Erythroblast (primary cell): ENCODE measurements at regions not wholly inside any gene's neighbourhood (a gene's known extent, or its start where the extent isn't known, plus 50 kb on each side); places are given as distances from the start of the nearest gene placed in this dataset.

ENCODE experiments used
- GATA1 ChIP-seq: IDR thresholded peaks from 2 replicates; pipeline ENCODE4 v1.6.1; 2011; ENCODE audit warnings: low read depth, mild to moderate bottlenecking, control low read depth, low read length, moderate library complexity
- POLR2A ChIP-seq: IDR thresholded peaks from 2 replicates; pipeline ENCODE4 v1.6.1; 2011; ENCODE audit warnings: mild to moderate bottlenecking, low read length

DNA sequence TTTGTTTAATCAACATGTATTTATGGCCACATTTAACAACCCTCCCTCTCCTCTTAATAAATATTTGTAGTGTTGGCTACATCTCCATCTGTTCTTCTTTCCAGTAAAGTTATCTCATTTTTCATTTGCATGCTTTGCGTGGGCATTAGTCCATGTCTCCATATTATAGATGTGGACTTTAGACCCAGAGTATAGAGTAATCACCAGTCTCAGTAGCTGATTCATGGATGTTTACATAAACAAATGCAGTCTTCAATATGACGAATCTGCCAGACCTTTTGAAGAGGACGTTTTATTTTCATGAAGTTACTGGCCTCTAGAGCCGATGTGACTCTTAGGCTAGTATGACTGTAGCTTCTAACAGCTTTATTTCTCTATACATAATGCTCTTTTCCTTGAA lies 1546.2 kb downstream of the OLFM4 start:
- TF ChIP-seq POLR2A, result no peak
- TF ChIP-seq GATA1, result no peak
